Ovary (tissue), 3 donors: ENCODE measurements at regions not wholly inside any gene's neighbourhood (a gene's known extent, or its start where the extent isn't known, plus 50 kb on each side); places are given as distances from the start of the nearest gene placed in this dataset.

Source experiments
- POLR2A ChIP-seq: fragments of 450-650 bp; IDR thresholded peaks from one replicate; pipeline ENCODE4 v1.6.1; 2017; ENCODE audit warnings: antibody characterized with exemption, mild to moderate bottlenecking, moderate library complexity
- TF ChIP-seq, protein P1 (sequence below), 3 donors: fragments of 450-650 bp in 2 of 3; fragments of 200-600 bp in 1 of 3; IDR thresholded peaks; one replicate each; pipeline versions ENCODE4 v1.5.1 to v1.8.0; 2016 to 2022; ENCODE audit warnings: antibody characterized with exemption in 3 of 3, mild to moderate bottlenecking in 1 of 3
- donor health status: DM: no; HTN: no; CAD: no.

DNA sequence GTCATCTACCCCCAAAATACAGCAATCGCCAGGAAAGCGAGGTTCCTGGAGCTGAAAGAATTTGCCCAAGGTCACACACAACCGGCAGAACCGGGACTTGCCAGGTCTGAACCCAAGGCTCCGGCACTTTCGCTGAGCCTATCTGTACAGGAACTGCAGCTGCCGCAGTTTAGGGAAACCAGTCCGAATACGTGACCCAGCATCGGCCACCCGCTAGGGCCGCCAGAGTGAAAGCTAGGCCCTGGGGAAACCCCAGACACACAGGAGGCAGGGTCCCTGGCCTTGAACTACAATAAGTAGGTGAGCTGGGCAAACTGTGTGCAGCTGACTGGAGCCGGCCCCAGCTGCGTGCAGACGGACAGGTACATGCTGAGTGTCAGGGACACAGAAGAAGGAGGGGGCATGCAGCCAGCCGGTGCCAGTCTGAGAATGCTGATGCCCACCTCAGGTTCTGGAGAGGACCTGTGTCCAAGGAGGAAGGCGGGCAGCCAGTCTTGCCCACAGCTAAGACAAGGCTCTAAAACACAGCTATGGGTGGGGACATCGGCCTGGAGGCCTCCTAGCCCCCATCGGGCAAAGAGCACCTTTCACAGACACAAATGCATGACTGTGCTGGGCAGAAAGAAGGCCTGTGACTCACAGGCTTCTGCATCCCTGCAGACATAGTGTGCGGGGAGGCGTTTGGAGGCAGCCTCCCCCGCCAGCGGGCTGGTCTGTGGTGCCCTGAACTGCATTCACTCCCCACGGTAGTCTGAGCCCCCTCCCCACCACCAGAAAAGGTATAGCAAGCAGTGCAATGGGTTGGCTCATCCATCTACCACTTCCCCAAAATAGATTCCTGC, 107.4 kb upstream of the ID2 start:
- TF ChIP-seq, protein P1, sequence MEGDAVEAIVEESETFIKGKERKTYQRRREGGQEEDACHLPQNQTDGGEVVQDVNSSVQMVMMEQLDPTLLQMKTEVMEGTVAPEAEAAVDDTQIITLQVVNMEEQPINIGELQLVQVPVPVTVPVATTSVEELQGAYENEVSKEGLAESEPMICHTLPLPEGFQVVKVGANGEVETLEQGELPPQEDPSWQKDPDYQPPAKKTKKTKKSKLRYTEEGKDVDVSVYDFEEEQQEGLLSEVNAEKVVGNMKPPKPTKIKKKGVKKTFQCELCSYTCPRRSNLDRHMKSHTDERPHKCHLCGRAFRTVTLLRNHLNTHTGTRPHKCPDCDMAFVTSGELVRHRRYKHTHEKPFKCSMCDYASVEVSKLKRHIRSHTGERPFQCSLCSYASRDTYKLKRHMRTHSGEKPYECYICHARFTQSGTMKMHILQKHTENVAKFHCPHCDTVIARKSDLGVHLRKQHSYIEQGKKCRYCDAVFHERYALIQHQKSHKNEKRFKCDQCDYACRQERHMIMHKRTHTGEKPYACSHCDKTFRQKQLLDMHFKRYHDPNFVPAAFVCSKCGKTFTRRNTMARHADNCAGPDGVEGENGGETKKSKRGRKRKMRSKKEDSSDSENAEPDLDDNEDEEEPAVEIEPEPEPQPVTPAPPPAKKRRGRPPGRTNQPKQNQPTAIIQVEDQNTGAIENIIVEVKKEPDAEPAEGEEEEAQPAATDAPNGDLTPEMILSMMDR (IDR thresholded peaks at IDR 0.05), result no peak
- TF ChIP-seq POLR2A, result no peak
